ENCODE measurements at regions not wholly inside any gene's neighbourhood (a gene's known extent, or its start where the extent isn't known, plus 50 kb on each side); places are given as distances from the start of the nearest gene placed in this dataset.

DNA sequence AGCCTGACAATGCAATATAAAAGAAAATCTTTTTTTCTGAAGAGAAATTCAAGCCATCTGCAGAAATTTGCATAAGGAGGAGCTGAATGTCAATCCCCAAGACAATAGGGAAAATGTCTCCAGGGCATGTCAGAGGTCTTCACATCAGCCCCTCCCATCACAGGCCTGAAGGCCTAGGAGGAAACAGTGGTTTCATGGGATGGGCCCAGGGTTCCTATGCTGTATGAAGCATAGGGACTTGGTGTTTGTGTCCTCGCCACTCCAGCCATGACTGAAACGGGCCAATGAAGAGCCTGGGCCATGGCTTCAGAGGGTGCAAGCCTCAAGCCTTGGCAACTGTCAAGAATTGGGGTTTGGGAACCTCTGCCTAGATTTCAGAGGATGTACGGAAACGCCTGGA, 883.5 kb downstream of the UQCRFS1 start:
- H3K9me3 ChIP-seq (ENCODE audit: control insufficient read depth in 1 of 2, low read length in 2 of 2), result peaks cover 0 to 16% of the 10 kb centered on the region in 2 donors
- H3K4me1 ChIP-seq (ENCODE audit: control insufficient read depth in 1 of 2, insufficient read depth in 2 of 2, low read length in 2 of 2), result no peaks in the 10 kb centered on the region
- H3K27ac ChIP-seq (ENCODE audit: low read depth, low read length), result no peak overlapping the region
- no peak overlapping the region for H3K4me3 ChIP-seq (ENCODE audit: low read depth in 1 of 2, low read length in 2 of 2)
- H3K9ac ChIP-seq (ENCODE audit: low read depth in 1 of 2, low read length in 2 of 2), result no peak overlapping the region
- H3K27me3 ChIP-seq (ENCODE audit: control insufficient read depth in 1 of 2, insufficient read depth in 2 of 2, low read length in 2 of 2), result no peaks in the 10 kb centered on the region
- H3K36me3 ChIP-seq (ENCODE audit: control insufficient read depth in 1 of 2, insufficient read depth in 2 of 2, low read length in 2 of 2), result no peaks in the 10 kb centered on the region

DNA sequence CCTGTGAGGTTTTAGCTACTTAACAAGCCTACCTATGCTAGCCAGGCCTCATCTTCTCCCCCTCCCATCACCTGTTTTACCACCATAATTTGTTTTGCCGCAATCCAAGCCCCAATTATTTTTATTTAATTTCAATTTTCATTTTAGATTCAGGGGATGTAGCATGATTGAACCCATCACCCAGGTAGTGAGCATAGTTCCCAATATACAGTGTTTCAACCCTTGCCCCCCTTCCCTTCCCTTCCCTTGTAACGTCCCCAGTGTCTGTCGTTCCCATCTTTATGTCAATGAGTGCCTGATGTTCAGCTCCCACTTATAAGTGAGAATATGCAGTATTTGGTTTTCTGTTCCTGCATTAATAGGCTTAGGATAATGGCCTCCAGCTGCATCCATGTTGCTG, 885.0 kb downstream of the UQCRFS1 start:
- Histone ChIP-seq H3K4me3 (ENCODE audit: low read depth in 1 of 2, low read length in 2 of 2) (no peak overlapping the region), H3K9ac (ENCODE audit: low read depth in 1 of 2, low read length in 2 of 2) (no peak overlapping the region), H3K27me3 (ENCODE audit: control insufficient read depth in 1 of 2, insufficient read depth in 2 of 2, low read length in 2 of 2) (no peaks in the 10 kb centered on the region), H3K36me3 (ENCODE audit: control insufficient read depth in 1 of 2, insufficient read depth in 2 of 2, low read length in 2 of 2) (no peaks in the 10 kb centered on the region), H3K4me1 (ENCODE audit: control insufficient read depth in 1 of 2, insufficient read depth in 2 of 2, low read length in 2 of 2) (no peaks in the 10 kb centered on the region), H3K9me3 (ENCODE audit: control insufficient read depth in 1 of 2, low read length in 2 of 2) (peaks cover 0 to 15% of the 10 kb centered on the region in 2 donors), H3K27ac (ENCODE audit: low read depth, low read length) (no peak overlapping the region)

DNA sequence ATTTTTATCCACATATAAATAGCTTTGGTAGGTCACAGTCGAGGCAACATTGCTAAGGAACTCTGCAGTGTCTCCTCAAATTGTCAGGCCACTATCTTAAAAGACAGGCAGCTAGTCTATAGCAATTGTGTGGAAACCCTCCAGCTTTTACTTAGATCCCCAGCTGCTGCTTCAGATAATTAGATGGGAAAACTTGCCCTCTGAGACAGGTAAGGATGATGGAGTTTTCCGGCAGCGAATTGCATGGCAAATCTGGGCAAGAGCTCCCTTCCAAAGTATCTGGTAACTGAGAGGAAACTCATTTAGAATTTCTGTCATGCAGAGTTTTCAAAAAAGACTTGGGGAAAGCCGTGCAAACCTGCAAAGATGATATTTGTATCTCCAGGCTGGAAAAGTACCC, 886.2 kb downstream of the UQCRFS1 start:
- no peaks in the 10 kb centered on the region for H3K4me1 ChIP-seq (ENCODE audit: control insufficient read depth in 1 of 2, insufficient read depth in 2 of 2, low read length in 2 of 2)
- H3K36me3 ChIP-seq (ENCODE audit: control insufficient read depth in 1 of 2, insufficient read depth in 2 of 2, low read length in 2 of 2), result no peaks in the 10 kb centered on the region
- H3K27ac ChIP-seq (ENCODE audit: low read depth, low read length), result no peak overlapping the region

DNA sequence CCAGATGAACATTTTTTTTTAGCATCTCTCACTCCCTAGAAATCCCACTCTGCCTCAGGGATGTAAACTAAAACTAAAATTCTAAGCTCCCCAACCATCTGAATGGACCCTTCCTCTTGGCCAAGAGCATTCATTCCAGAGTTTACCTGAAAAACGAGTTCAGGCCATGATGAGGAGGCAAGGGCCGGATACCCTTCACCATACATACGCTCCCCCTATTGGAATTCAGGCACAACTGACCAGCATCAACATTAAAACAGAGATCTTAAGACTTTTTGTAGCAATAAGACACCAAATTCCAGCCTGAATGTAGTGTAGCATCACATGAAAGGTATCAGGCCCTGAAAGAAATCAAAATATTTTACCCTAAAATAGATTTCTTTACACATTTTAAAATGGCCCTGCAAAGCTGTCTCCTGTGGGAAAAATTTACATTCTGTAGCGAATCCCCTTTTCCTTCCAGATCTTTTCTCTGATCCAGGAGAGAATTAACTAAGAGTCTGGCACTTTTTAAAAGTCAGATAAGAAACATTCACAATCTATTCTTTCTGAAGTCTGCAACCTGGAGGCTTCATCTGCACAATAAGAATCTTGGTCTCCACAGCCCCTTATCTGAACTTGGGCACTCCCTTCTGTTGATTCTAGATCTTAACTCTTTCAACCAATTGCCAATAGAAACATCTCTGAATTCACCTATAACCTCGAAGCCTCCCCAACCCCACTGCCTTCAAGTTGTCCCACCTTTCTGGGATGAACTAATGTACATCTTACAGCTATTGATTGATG, 888.5 kb downstream of the UQCRFS1 start:
- Histone ChIP-seq H3K9me3 (ENCODE audit: control insufficient read depth in 1 of 2, low read length in 2 of 2) (peaks cover 0 to 9% of the 10 kb centered on the region in 2 donors), H3K9ac (ENCODE audit: low read depth in 1 of 2, low read length in 2 of 2) (no peak overlapping the region), H3K4me1 (ENCODE audit: control insufficient read depth in 1 of 2, insufficient read depth in 2 of 2, low read length in 2 of 2) (no peaks in the 10 kb centered on the region), H3K4me3 (ENCODE audit: low read depth in 1 of 2, low read length in 2 of 2) (no peak overlapping the region), H3K36me3 (ENCODE audit: control insufficient read depth in 1 of 2, insufficient read depth in 2 of 2, low read length in 2 of 2) (no peaks in the 10 kb centered on the region), H3K27ac (ENCODE audit: low read depth, low read length) (no peak overlapping the region), H3K27me3 (ENCODE audit: control insufficient read depth in 1 of 2, insufficient read depth in 2 of 2, low read length in 2 of 2) (no peaks in the 10 kb centered on the region)

More for the DNA sequence above, 886.2 kb downstream of the UQCRFS1 start:
- Histone ChIP-seq H3K27me3 (ENCODE audit: control insufficient read depth in 1 of 2, insufficient read depth in 2 of 2, low read length in 2 of 2) (no peaks in the 10 kb centered on the region), H3K9me3 (ENCODE audit: control insufficient read depth in 1 of 2, low read length in 2 of 2) (peaks cover 0 to 15% of the 10 kb centered on the region in 2 donors), H3K4me3 (ENCODE audit: low read depth in 1 of 2, low read length in 2 of 2) (no peak overlapping the region), H3K9ac (ENCODE audit: low read depth in 1 of 2, low read length in 2 of 2) (no peak overlapping the region)

- H3K9me3 ChIP-seq (ENCODE audit: control insufficient read depth in 1 of 2, low read length in 2 of 2), result peaks cover 9% of the 10 kb centered on the region in 2 donors
- H3K4me1 ChIP-seq (ENCODE audit: control insufficient read depth in 1 of 2, insufficient read depth in 2 of 2, low read length in 2 of 2), result no peaks in the 10 kb centered on the region
- H3K4me3 ChIP-seq (ENCODE audit: low read depth in 1 of 2, low read length in 2 of 2), result no peak overlapping the region
- H3K36me3 ChIP-seq (ENCODE audit: control insufficient read depth in 1 of 2, insufficient read depth in 2 of 2, low read length in 2 of 2), result no peaks in the 10 kb centered on the region
- no peaks in the 10 kb centered on the region for H3K27me3 ChIP-seq (ENCODE audit: control insufficient read depth in 1 of 2, insufficient read depth in 2 of 2, low read length in 2 of 2)
- no peak overlapping the region for H3K9ac ChIP-seq (ENCODE audit: low read depth in 1 of 2, low read length in 2 of 2)
- H3K27ac ChIP-seq (ENCODE audit: low read depth, low read length), result no peak overlapping the region
Observed at GRCh38 chr19:28322945-28323344, 890.0 kb downstream of the UQCRFS1 start.

DNA sequence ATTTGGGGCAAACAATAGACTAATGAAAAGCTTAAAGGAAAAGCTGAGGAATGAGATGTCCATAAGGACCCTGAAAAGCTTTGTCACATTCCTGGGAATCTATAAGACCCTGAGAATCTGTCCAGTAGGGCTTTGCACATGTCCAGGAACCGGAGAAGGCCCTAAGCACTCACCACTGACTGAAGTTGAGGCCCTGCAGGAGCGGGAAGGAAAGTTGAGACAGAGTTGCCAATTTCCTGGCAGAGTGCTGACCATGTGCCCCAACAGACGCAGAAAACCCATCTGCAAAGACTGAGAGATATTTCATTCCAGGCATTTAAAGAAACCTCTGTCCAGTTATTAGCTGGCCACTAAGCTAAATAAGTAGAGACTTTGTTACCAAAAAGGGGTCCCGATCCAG, 890.5 kb downstream of the UQCRFS1 start:
- Histone ChIP-seq H3K4me1 (ENCODE audit: control insufficient read depth in 1 of 2, insufficient read depth in 2 of 2, low read length in 2 of 2) (no peaks in the 10 kb centered on the region), H3K36me3 (ENCODE audit: control insufficient read depth in 1 of 2, insufficient read depth in 2 of 2, low read length in 2 of 2) (no peaks in the 10 kb centered on the region), H3K9me3 (ENCODE audit: control insufficient read depth in 1 of 2, low read length in 2 of 2) (peaks cover 9% of the 10 kb centered on the region in 2 donors), H3K9ac (ENCODE audit: low read depth in 1 of 2, low read length in 2 of 2) (no peak overlapping the region), H3K27me3 (ENCODE audit: control insufficient read depth in 1 of 2, insufficient read depth in 2 of 2, low read length in 2 of 2) (no peaks in the 10 kb centered on the region), H3K4me3 (ENCODE audit: low read depth in 1 of 2, low read length in 2 of 2) (no peak overlapping the region), H3K27ac (ENCODE audit: low read depth, low read length) (no peak overlapping the region)

GRCh38 chr19:28319918-28320317, 893.0 kb downstream of the UQCRFS1 start:
- no peaks in the 10 kb centered on the region for H3K27me3 ChIP-seq (ENCODE audit: control insufficient read depth in 1 of 2, insufficient read depth in 2 of 2, low read length in 2 of 2)
- no peaks in the 10 kb centered on the region for H3K36me3 ChIP-seq (ENCODE audit: control insufficient read depth in 1 of 2, insufficient read depth in 2 of 2, low read length in 2 of 2)
- H3K9me3 ChIP-seq (ENCODE audit: control insufficient read depth in 1 of 2, low read length in 2 of 2), result peaks cover 9 to 12% of the 10 kb centered on the region in 2 donors
- no peak overlapping the region for H3K27ac ChIP-seq (ENCODE audit: low read depth, low read length)
- H3K9ac ChIP-seq (ENCODE audit: low read depth in 1 of 2, low read length in 2 of 2), result no peak overlapping the region
- no peak overlapping the region for H3K4me3 ChIP-seq (ENCODE audit: low read depth in 1 of 2, low read length in 2 of 2)
- no peaks in the 10 kb centered on the region for H3K4me1 ChIP-seq (ENCODE audit: control insufficient read depth in 1 of 2, insufficient read depth in 2 of 2, low read length in 2 of 2)

GRCh38 chr19:28319227-28319626, 893.7 kb downstream of the UQCRFS1 start:
- Histone ChIP-seq H3K4me3 (ENCODE audit: low read depth in 1 of 2, low read length in 2 of 2) (no peak overlapping the region), H3K36me3 (ENCODE audit: control insufficient read depth in 1 of 2, insufficient read depth in 2 of 2, low read length in 2 of 2) (no peaks in the 10 kb centered on the region), H3K4me1 (ENCODE audit: control insufficient read depth in 1 of 2, insufficient read depth in 2 of 2, low read length in 2 of 2) (no peaks in the 10 kb centered on the region), H3K9ac (ENCODE audit: low read depth in 1 of 2, low read length in 2 of 2) (no peak overlapping the region), H3K27ac (ENCODE audit: low read depth, low read length) (no peak overlapping the region), H3K27me3 (ENCODE audit: control insufficient read depth in 1 of 2, insufficient read depth in 2 of 2, low read length in 2 of 2) (no peaks in the 10 kb centered on the region), H3K9me3 (ENCODE audit: control insufficient read depth in 1 of 2, low read length in 2 of 2) (peaks cover 9 to 11% of the 10 kb centered on the region in 2 donors)

DNA sequence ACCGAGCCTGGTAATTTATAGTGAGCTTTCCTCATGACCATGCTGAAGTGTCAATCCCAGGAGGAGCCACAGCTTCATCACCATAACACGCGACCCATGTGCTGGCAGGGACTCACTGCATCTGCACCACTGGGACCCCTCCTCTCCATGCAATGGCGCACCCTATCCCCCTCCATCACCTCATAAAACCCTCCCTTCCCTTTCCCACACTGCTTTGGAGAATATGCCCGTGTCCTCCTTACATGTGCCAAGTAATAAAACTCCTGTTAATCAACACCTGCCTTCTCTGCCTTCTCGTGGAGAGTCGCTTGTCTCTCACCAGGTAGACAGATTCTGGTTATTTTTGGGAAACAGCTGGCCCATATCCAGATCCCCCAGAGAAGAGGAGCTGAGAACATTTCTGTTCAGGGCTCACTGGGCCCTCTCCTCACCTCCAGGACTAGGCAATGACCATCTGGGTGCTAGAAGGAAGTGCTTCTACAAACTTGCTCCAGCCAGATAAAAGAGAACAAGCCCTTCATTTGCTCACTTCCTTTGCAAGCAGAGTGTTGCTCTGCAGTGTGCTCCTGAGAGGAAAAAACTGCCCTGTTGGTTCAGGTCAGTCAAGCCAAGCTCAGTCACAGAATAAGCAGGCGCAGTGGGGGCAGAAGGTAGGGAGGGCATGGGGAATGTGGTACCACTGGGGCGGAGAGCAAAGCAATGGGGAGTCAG, 894.3 kb downstream of the UQCRFS1 start:
- no peaks in the 10 kb centered on the region for H3K36me3 ChIP-seq (ENCODE audit: control insufficient read depth in 1 of 2, insufficient read depth in 2 of 2, low read length in 2 of 2)
- no peak overlapping the region for H3K4me3 ChIP-seq (ENCODE audit: low read depth in 1 of 2, low read length in 2 of 2)
- H3K27me3 ChIP-seq (ENCODE audit: control insufficient read depth in 1 of 2, insufficient read depth in 2 of 2, low read length in 2 of 2), result no peaks in the 10 kb centered on the region
- peaks cover 7 to 9% of the 10 kb centered on the region in 2 donors for H3K9me3 ChIP-seq (ENCODE audit: control insufficient read depth in 1 of 2, low read length in 2 of 2)
- no peaks in the 10 kb centered on the region for H3K4me1 ChIP-seq (ENCODE audit: control insufficient read depth in 1 of 2, insufficient read depth in 2 of 2, low read length in 2 of 2)
- H3K9ac ChIP-seq (ENCODE audit: low read depth in 1 of 2, low read length in 2 of 2), result no peak overlapping the region
- no peak overlapping the region for H3K27ac ChIP-seq (ENCODE audit: low read depth, low read length)

- Histone ChIP-seq H3K9me3 (ENCODE audit: control insufficient read depth in 1 of 2, low read length in 2 of 2) (peaks cover 9 to 14% of the 10 kb centered on the region in 2 donors), H3K9ac (ENCODE audit: low read depth in 1 of 2, low read length in 2 of 2) (no peak overlapping the region), H3K27ac (ENCODE audit: low read depth, low read length) (no peak overlapping the region), H3K27me3 (ENCODE audit: control insufficient read depth in 1 of 2, insufficient read depth in 2 of 2, low read length in 2 of 2) (no peaks in the 10 kb centered on the region), H3K36me3 (ENCODE audit: control insufficient read depth in 1 of 2, insufficient read depth in 2 of 2, low read length in 2 of 2) (no peaks in the 10 kb centered on the region), H3K4me1 (ENCODE audit: control insufficient read depth in 1 of 2, insufficient read depth in 2 of 2, low read length in 2 of 2) (no peaks in the 10 kb centered on the region), H3K4me3 (ENCODE audit: low read depth in 1 of 2, low read length in 2 of 2) (no peak overlapping the region)
Observed at GRCh38 chr19:28316464-28316863, 896.5 kb downstream of the UQCRFS1 start.
